ENCODE measurements at regions not wholly inside any gene's neighbourhood (a gene's known extent, or its start where the extent isn't known, plus 50 kb on each side); places are given as distances from the start of the nearest gene placed in this dataset.
A peak's percentile ranks its signal among the peaks of the same experiment; 100 is the strongest.

GRCh38 chr12:116431677-116432300, 127.4 kb upstream of the MAP1LC3B2 start:
- H3K4me3 ChIP-seq (ENCODE audit: low read depth, low read length) = no peak overlapping the region
- POLR2A ChIA-PET = no interaction called here
- no peak for DNase-seq (ENCODE audit: low read depth, low spot score)
- CTCF ChIA-PET = interaction anchor here (1.3 to 1.4 kb wide), 3 partner anchors 10 to 277 kb away, joined by 3 read pairs; no protein-coding TSS in a partner anchor
- TF ChIP-seq, protein P1, sequence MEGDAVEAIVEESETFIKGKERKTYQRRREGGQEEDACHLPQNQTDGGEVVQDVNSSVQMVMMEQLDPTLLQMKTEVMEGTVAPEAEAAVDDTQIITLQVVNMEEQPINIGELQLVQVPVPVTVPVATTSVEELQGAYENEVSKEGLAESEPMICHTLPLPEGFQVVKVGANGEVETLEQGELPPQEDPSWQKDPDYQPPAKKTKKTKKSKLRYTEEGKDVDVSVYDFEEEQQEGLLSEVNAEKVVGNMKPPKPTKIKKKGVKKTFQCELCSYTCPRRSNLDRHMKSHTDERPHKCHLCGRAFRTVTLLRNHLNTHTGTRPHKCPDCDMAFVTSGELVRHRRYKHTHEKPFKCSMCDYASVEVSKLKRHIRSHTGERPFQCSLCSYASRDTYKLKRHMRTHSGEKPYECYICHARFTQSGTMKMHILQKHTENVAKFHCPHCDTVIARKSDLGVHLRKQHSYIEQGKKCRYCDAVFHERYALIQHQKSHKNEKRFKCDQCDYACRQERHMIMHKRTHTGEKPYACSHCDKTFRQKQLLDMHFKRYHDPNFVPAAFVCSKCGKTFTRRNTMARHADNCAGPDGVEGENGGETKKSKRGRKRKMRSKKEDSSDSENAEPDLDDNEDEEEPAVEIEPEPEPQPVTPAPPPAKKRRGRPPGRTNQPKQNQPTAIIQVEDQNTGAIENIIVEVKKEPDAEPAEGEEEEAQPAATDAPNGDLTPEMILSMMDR (IDR thresholded peaks at IDR 0.05; ENCODE audit: insufficient read depth, low read length, missing control alignments) = no peak

DNA sequence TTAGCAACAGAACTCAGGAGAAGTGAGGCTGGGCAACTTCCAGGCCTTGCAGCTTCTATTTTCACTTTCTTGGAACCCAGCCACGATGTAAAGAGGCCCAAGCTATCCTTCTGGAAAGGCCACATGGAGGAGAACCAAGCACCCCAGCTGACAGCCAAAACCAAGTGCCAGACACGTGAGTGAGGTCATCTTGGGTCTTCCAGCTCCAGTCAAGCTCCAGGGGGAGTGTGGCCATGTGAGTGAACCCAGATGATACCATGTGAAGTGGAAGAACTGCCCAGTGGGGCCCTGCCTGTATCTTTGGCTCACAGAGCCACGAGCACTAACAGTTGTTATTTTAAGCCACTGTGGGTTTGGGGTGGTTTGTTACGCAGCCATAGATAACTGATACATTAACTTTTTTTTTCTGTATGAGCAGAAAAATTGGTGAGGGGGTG, 126.8 kb upstream of the MAP1LC3B2 start:
- H3K4me3 ChIP-seq (ENCODE audit: low read depth, low read length) = no peak overlapping the region
- TF ChIP-seq, protein P1 (IDR thresholded peaks at IDR 0.05; ENCODE audit: insufficient read depth, low read length, missing control alignments) = no peak
- POLR2A ChIA-PET = no interaction called here
- CTCF ChIA-PET = interaction anchor here (1.3 to 1.4 kb wide), 3 partner anchors 10 to 276 kb away, joined by 3 read pairs; no protein-coding TSS in a partner anchor
- no peak for DNase-seq (ENCODE audit: low read depth, low spot score)

- CTCF ChIA-PET = interaction anchor here (1.1 kb wide), 1 partner anchor 166 kb away, joined by 4 read pairs; no protein-coding TSS in a partner anchor
- TF ChIP-seq, protein P1 (IDR thresholded peaks at IDR 0.05; ENCODE audit: insufficient read depth, low read length, missing control alignments) = no peak
Measured at GRCh38 chr12:116433249-116433648, 125.9 kb upstream of the MAP1LC3B2 start.

GRCh38 chr12:116434155-116435011, 124.8 kb upstream of the MAP1LC3B2 start:
- DNase-seq (ENCODE audit: low read depth, low spot score) = peak; percentile 67
- ChIA-PET POLR2A (interaction anchor here (0.6 to 2.0 kb wide), 9 partner anchors 10 to 1585 kb away, joined by 3 to 10 read pairs (median 3); no protein-coding TSS in a partner anchor), CTCF (interaction anchor here (1.2 to 1.6 kb wide), 3 partner anchors 15 to 275 kb away, joined by 3 to 5 read pairs (median 4); no protein-coding TSS in a partner anchor)
- H3K4me3 ChIP-seq (ENCODE audit: low read depth, low read length) = peak overlapping the region; percentile 57
- TF ChIP-seq, protein P1 (IDR thresholded peaks at IDR 0.05; ENCODE audit: insufficient read depth, low read length, missing control alignments) = no peak

More at GRCh38 chr12:116433249-116433648, 125.9 kb upstream of the MAP1LC3B2 start:
- POLR2A ChIA-PET = interaction anchor here (0.7 to 2.0 kb wide), 5 partner anchors 22 to 128 kb away, joined by 3 to 10 read pairs (median 6); no protein-coding TSS in a partner anchor
- DNase-seq (ENCODE audit: low read depth, low spot score) = no peak
- no peak overlapping the region for H3K4me3 ChIP-seq (ENCODE audit: low read depth, low read length)

GRCh38 chr12:116435984-116436383, 123.2 kb upstream of the MAP1LC3B2 start:
- CTCF ChIA-PET = interaction anchor here (1.6 kb wide), 2 partner anchors 13 to 273 kb away, joined by 4 to 5 read pairs; no protein-coding TSS in a partner anchor
- POLR2A ChIA-PET = no interaction called here
- no peak for DNase-seq (ENCODE audit: low read depth, low spot score)
- no peak overlapping the region for H3K4me3 ChIP-seq (ENCODE audit: low read depth, low read length)
- TF ChIP-seq, protein P1 (IDR thresholded peaks at IDR 0.05; ENCODE audit: insufficient read depth, low read length, missing control alignments) = no peak

Measured in AG04449 (cell line).